ENCODE measurements at regions not wholly inside any gene's neighbourhood (a gene's known extent, or its start where the extent isn't known, plus 50 kb on each side); places are given as distances from the start of the nearest gene placed in this dataset.

- no peaks in the 10 kb centered on the region for H3K9me3 Mint-ChIP-seq
- H3K4me1 Mint-ChIP-seq = no peaks in the 10 kb centered on the region
- no peaks in the 10 kb centered on the region for H3K27me3 Mint-ChIP-seq
- no peaks in the 10 kb centered on the region for H3K36me3 Mint-ChIP-seq (ENCODE audit: low read depth)
- H3K27ac Mint-ChIP-seq = no peak overlapping the region
- peak overlapping the region; percentile 6 for H3K4me3 Mint-ChIP-seq
- no peak for ATAC-seq (replicated peaks)
These were observed 190.1 kb upstream of the GNPDA2 start for GRCh38 chr4:44916411-44916810.

- Mint-ChIP-seq H3K36me3 (ENCODE audit: low read depth) (no peaks in the 10 kb centered on the region), H3K27ac (no peak overlapping the region), H3K4me3 (no peak overlapping the region), H3K9me3 (no peaks in the 10 kb centered on the region), H3K27me3 (no peaks in the 10 kb centered on the region), H3K4me1 (no peaks in the 10 kb centered on the region)
- no peak for ATAC-seq (replicated peaks)
These were observed 188.4 kb upstream of the GNPDA2 start for GRCh38 chr4:44914748-44915147.

- Mint-ChIP-seq H3K27me3 (no peaks in the 10 kb centered on the region), H3K36me3 (ENCODE audit: low read depth) (no peaks in the 10 kb centered on the region), H3K4me1 (no peaks in the 10 kb centered on the region), H3K27ac (no peak overlapping the region), H3K9me3 (no peaks in the 10 kb centered on the region), H3K4me3 (no peak overlapping the region)
- ATAC-seq (replicated peaks) = no peak
These were observed 187.9 kb upstream of the GNPDA2 start for GRCh38 chr4:44914223-44914622.

- no peaks in the 10 kb centered on the region for H3K9me3 Mint-ChIP-seq
- no peak for ATAC-seq (replicated peaks)
These were observed 186.6 kb upstream of the GNPDA2 start for GRCh38 chr4:44912980-44913379.

GRCh38 chr4:44908565-44908964 lies 182.2 kb upstream of the GNPDA2 start:
- H3K4me3 Mint-ChIP-seq = no peak overlapping the region
- H3K27ac Mint-ChIP-seq = no peak overlapping the region
- H3K27me3 Mint-ChIP-seq = no peaks in the 10 kb centered on the region
- no peak for ATAC-seq (replicated peaks)
- no peaks in the 10 kb centered on the region for H3K36me3 Mint-ChIP-seq (ENCODE audit: low read depth)
- H3K4me1 Mint-ChIP-seq = no peaks in the 10 kb centered on the region
- peaks cover 5% of the 10 kb centered on the region for H3K9me3 Mint-ChIP-seq

More at GRCh38 chr4:44912980-44913379, 186.6 kb upstream of the GNPDA2 start:
- Mint-ChIP-seq H3K27me3 (no peaks in the 10 kb centered on the region), H3K27ac (no peak overlapping the region), H3K36me3 (ENCODE audit: low read depth) (no peaks in the 10 kb centered on the region), H3K4me1 (no peaks in the 10 kb centered on the region), H3K4me3 (no peak overlapping the region)

GRCh38 chr4:44872246-44872645 lies 145.9 kb upstream of the GNPDA2 start:
- Mint-ChIP-seq H3K36me3 (ENCODE audit: low read depth) (no peaks in the 10 kb centered on the region), H3K4me3 (no peak overlapping the region), H3K27me3 (peaks cover 3% of the 10 kb centered on the region), H3K4me1 (no peaks in the 10 kb centered on the region), H3K27ac (no peak overlapping the region), H3K9me3 (no peaks in the 10 kb centered on the region)
- ATAC-seq (replicated peaks) = no peak

GRCh38 chr4:44871133-44871532 lies 144.8 kb upstream of the GNPDA2 start:
- no peak for ATAC-seq (replicated peaks)
- H3K27ac Mint-ChIP-seq = no peak overlapping the region

GRCh38 chr4:44869985-44870384 lies 143.6 kb upstream of the GNPDA2 start:
- no peak overlapping the region for H3K4me3 Mint-ChIP-seq
- no peak for ATAC-seq (replicated peaks)
- no peaks in the 10 kb centered on the region for H3K4me1 Mint-ChIP-seq
- no peaks in the 10 kb centered on the region for H3K36me3 Mint-ChIP-seq (ENCODE audit: low read depth)
- peaks cover 3% of the 10 kb centered on the region for H3K27me3 Mint-ChIP-seq
- no peaks in the 10 kb centered on the region for H3K9me3 Mint-ChIP-seq
- H3K27ac Mint-ChIP-seq = no peak overlapping the region

More at GRCh38 chr4:44871133-44871532, 144.8 kb upstream of the GNPDA2 start:
- Mint-ChIP-seq H3K27me3 (peaks cover 3% of the 10 kb centered on the region), H3K4me3 (no peak overlapping the region), H3K4me1 (no peaks in the 10 kb centered on the region), H3K9me3 (no peaks in the 10 kb centered on the region), H3K36me3 (ENCODE audit: low read depth) (no peaks in the 10 kb centered on the region)

- no peak for ATAC-seq (replicated peaks)
- peaks cover 3% of the 10 kb centered on the region for H3K27me3 Mint-ChIP-seq
- no peaks in the 10 kb centered on the region for H3K9me3 Mint-ChIP-seq
- no peaks in the 10 kb centered on the region for H3K4me1 Mint-ChIP-seq
- H3K4me3 Mint-ChIP-seq = no peak overlapping the region
- H3K36me3 Mint-ChIP-seq (ENCODE audit: low read depth) = no peaks in the 10 kb centered on the region
- H3K27ac Mint-ChIP-seq = no peak overlapping the region
These were observed 143.0 kb upstream of the GNPDA2 start for GRCh38 chr4:44869222-44869882.

- no peak for ATAC-seq (replicated peaks)
These were observed 135.4 kb upstream of the GNPDA2 start for GRCh38 chr4:44861756-44862155.

GRCh38 chr4:44859477-44859876 lies 133.1 kb upstream of the GNPDA2 start:
- Mint-ChIP-seq H3K27ac (no peak overlapping the region), H3K36me3 (ENCODE audit: low read depth) (no peaks in the 10 kb centered on the region), H3K27me3 (no peaks in the 10 kb centered on the region), H3K9me3 (no peaks in the 10 kb centered on the region), H3K4me1 (no peaks in the 10 kb centered on the region), H3K4me3 (no peak overlapping the region)
- ATAC-seq (replicated peaks) = no peak

More at GRCh38 chr4:44861756-44862155, 135.4 kb upstream of the GNPDA2 start:
- Mint-ChIP-seq H3K4me3 (no peak overlapping the region), H3K27ac (no peak overlapping the region), H3K27me3 (no peaks in the 10 kb centered on the region), H3K4me1 (no peaks in the 10 kb centered on the region), H3K9me3 (no peaks in the 10 kb centered on the region), H3K36me3 (ENCODE audit: low read depth) (no peaks in the 10 kb centered on the region)

GRCh38 chr4:44848466-44848865 lies 122.1 kb upstream of the GNPDA2 start:
- Mint-ChIP-seq H3K36me3 (ENCODE audit: low read depth) (no peaks in the 10 kb centered on the region), H3K27ac (no peak overlapping the region), H3K4me1 (no peaks in the 10 kb centered on the region), H3K9me3 (peaks cover 4% of the 10 kb centered on the region), H3K27me3 (no peaks in the 10 kb centered on the region), H3K4me3 (no peak overlapping the region)
- no peak for ATAC-seq (replicated peaks)

GRCh38 chr4:44845993-44846392 lies 119.6 kb upstream of the GNPDA2 start:
- Mint-ChIP-seq H3K27me3 (no peaks in the 10 kb centered on the region), H3K9me3 (no peaks in the 10 kb centered on the region), H3K27ac (no peak overlapping the region), H3K36me3 (ENCODE audit: low read depth) (no peaks in the 10 kb centered on the region), H3K4me3 (no peak overlapping the region), H3K4me1 (no peaks in the 10 kb centered on the region)
- ATAC-seq (replicated peaks) = no peak

GRCh38 chr4:44845309-44845708 lies 119.0 kb upstream of the GNPDA2 start:
- H3K36me3 Mint-ChIP-seq (ENCODE audit: low read depth) = no peaks in the 10 kb centered on the region
- no peaks in the 10 kb centered on the region for H3K4me1 Mint-ChIP-seq
- no peak for ATAC-seq (replicated peaks)
- no peaks in the 10 kb centered on the region for H3K9me3 Mint-ChIP-seq
- no peaks in the 10 kb centered on the region for H3K27me3 Mint-ChIP-seq
- no peak overlapping the region for H3K4me3 Mint-ChIP-seq
- H3K27ac Mint-ChIP-seq = no peak overlapping the region

GRCh38 chr4:44842531-44842930 lies 116.2 kb upstream of the GNPDA2 start:
- Mint-ChIP-seq H3K36me3 (ENCODE audit: low read depth) (no peaks in the 10 kb centered on the region), H3K27me3 (no peaks in the 10 kb centered on the region), H3K9me3 (no peaks in the 10 kb centered on the region), H3K4me1 (no peaks in the 10 kb centered on the region), H3K4me3 (no peak overlapping the region), H3K27ac (no peak overlapping the region)
- ATAC-seq (replicated peaks) = no peak

GRCh38 chr4:44817930-44818329 lies 91.6 kb upstream of the GNPDA2 start:
- Mint-ChIP-seq H3K27me3 (peaks cover 5% of the 10 kb centered on the region), H3K27ac (no peak overlapping the region), H3K4me1 (no peaks in the 10 kb centered on the region), H3K9me3 (peaks cover 3% of the 10 kb centered on the region), H3K4me3 (no peak overlapping the region), H3K36me3 (ENCODE audit: low read depth) (no peaks in the 10 kb centered on the region)
- no peak for ATAC-seq (replicated peaks)
